ENCODE measurements at regions not wholly inside any gene's neighbourhood (a gene's known extent, or its start where the extent isn't known, plus 50 kb on each side); places are given as distances from the start of the nearest gene placed in this dataset.

- peaks cover 29% of the 10 kb centered on the region for H3K9me3 Mint-ChIP-seq
- intact Hi-C loops (cut with micrococcal nuclease) = no loop called here
These were observed 855.1 kb upstream of the CTNND2 start for GRCh38 chr5:12759377-12759776.

GRCh38 chr5:12757035-12757434 is 852.8 kb upstream of the CTNND2 start:
- Mint-ChIP-seq H3K4me1 (ENCODE audit: low read depth) (no peaks in the 10 kb centered on the region), H3K27me3 (ENCODE audit: insufficient read depth) (no peaks in the 10 kb centered on the region), H3K36me3 (ENCODE audit: low read depth) (no peaks in the 10 kb centered on the region), H3K9me3 (peaks cover 23% of the 10 kb centered on the region), H3K27ac (no peak overlapping the region), H3K4me3 (no peak overlapping the region)
- DNase-seq (ENCODE audit: low spot score) = no peak
- intact Hi-C loops (cut with micrococcal nuclease) = no loop called here

More at GRCh38 chr5:12759377-12759776, 855.1 kb upstream of the CTNND2 start:
- Mint-ChIP-seq H3K36me3 (ENCODE audit: low read depth) (no peaks in the 10 kb centered on the region), H3K27me3 (ENCODE audit: insufficient read depth) (no peaks in the 10 kb centered on the region), H3K27ac (no peak overlapping the region), H3K4me3 (no peak overlapping the region), H3K4me1 (ENCODE audit: low read depth) (no peaks in the 10 kb centered on the region)
- no peak for DNase-seq (ENCODE audit: low spot score)

DNA sequence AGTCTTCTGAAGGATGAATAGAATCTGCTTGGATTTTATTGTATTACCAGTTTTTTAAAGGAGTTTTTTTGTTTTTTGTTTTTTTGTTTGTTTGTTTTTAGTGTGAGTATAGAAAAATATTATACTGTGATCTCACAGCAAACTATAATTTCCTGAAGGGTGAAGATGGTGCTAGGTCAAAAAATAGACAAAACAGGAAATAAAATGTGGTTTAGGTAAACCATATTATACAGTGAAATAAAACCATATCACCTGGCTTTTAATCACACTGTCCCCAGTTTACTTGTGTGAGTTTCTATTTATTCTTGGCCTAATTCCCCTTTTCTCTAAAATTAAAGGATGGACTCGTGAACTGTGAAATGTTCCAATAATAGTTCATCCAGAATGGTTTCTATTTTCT is 841.3 kb upstream of the CTNND2 start:
- Mint-ChIP-seq H3K27me3 (ENCODE audit: insufficient read depth) (no peaks in the 10 kb centered on the region), H3K4me1 (ENCODE audit: low read depth) (no peaks in the 10 kb centered on the region), H3K9me3 (peaks cover 15% of the 10 kb centered on the region), H3K27ac (no peak overlapping the region), H3K36me3 (ENCODE audit: low read depth) (no peaks in the 10 kb centered on the region), H3K4me3 (no peak overlapping the region)
- DNase-seq (ENCODE audit: low spot score) = no peak
- intact Hi-C loops (cut with micrococcal nuclease) = no loop called here

- H3K36me3 Mint-ChIP-seq (ENCODE audit: low read depth) = no peaks in the 10 kb centered on the region
- no peaks in the 10 kb centered on the region for H3K27me3 Mint-ChIP-seq (ENCODE audit: insufficient read depth)
- no peak overlapping the region for H3K4me3 Mint-ChIP-seq
- intact Hi-C loops (cut with micrococcal nuclease) = no loop called here
- DNase-seq (ENCODE audit: low spot score) = no peak
- H3K9me3 Mint-ChIP-seq = peaks cover 19% of the 10 kb centered on the region
- no peak overlapping the region for H3K27ac Mint-ChIP-seq
- H3K4me1 Mint-ChIP-seq (ENCODE audit: low read depth) = no peaks in the 10 kb centered on the region
These were observed 839.3 kb upstream of the CTNND2 start for GRCh38 chr5:12743582-12743981.

GRCh38 chr5:12730354-12730753 is 826.1 kb upstream of the CTNND2 start:
- no peak overlapping the region for H3K4me3 Mint-ChIP-seq
- H3K4me1 Mint-ChIP-seq (ENCODE audit: low read depth) = no peaks in the 10 kb centered on the region
- H3K27me3 Mint-ChIP-seq (ENCODE audit: insufficient read depth) = no peaks in the 10 kb centered on the region
- no peaks in the 10 kb centered on the region for H3K36me3 Mint-ChIP-seq (ENCODE audit: low read depth)
- DNase-seq (ENCODE audit: low spot score) = no peak
- peaks cover 37% of the 10 kb centered on the region for H3K9me3 Mint-ChIP-seq
- intact Hi-C loops (cut with micrococcal nuclease) = no loop called here
- H3K27ac Mint-ChIP-seq = no peak overlapping the region

DNA sequence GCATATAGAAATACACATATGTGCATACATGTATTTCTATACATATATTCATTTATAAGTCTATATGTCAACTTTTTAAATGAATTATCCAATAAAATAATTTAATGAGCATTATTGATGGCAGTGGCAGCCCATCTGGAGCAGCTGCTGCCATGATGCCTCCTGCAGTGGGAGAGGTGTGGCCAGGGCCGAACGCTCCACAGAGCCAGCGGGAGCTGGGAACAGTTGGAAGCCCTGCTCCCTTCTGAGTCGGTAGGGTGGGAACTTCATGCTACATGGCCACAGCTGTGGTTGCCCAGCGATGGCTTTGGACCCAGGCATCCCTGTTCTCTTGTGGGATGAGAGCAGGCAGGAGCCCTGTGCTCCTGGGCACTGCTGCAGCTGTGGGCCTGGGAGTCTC is 812.4 kb upstream of the CTNND2 start:
- Mint-ChIP-seq H3K27me3 (ENCODE audit: insufficient read depth) (no peaks in the 10 kb centered on the region), H3K4me1 (ENCODE audit: low read depth) (no peaks in the 10 kb centered on the region), H3K4me3 (no peak overlapping the region), H3K27ac (no peak overlapping the region), H3K9me3 (peaks cover 20% of the 10 kb centered on the region), H3K36me3 (ENCODE audit: low read depth) (no peaks in the 10 kb centered on the region)
- DNase-seq (ENCODE audit: low spot score) = no peak
- intact Hi-C loops (cut with micrococcal nuclease) = no loop called here

GRCh38 chr5:12707560-12707959 is 803.3 kb upstream of the CTNND2 start:
- Mint-ChIP-seq H3K4me3 (no peak overlapping the region), H3K4me1 (ENCODE audit: low read depth) (no peaks in the 10 kb centered on the region), H3K27ac (no peak overlapping the region), H3K9me3 (peaks cover 20% of the 10 kb centered on the region), H3K36me3 (ENCODE audit: low read depth) (no peaks in the 10 kb centered on the region), H3K27me3 (ENCODE audit: insufficient read depth) (no peaks in the 10 kb centered on the region)
- DNase-seq (ENCODE audit: low spot score) = no peak
- intact Hi-C loops (cut with micrococcal nuclease) = no loop called here

GRCh38 chr5:12704955-12705354 is 800.7 kb upstream of the CTNND2 start:
- H3K36me3 Mint-ChIP-seq (ENCODE audit: low read depth) = no peaks in the 10 kb centered on the region
- no peak for DNase-seq (ENCODE audit: low spot score)
- H3K27ac Mint-ChIP-seq = no peak overlapping the region
- H3K4me1 Mint-ChIP-seq (ENCODE audit: low read depth) = no peaks in the 10 kb centered on the region
- H3K9me3 Mint-ChIP-seq = peaks cover 20% of the 10 kb centered on the region
- intact Hi-C loops (cut with micrococcal nuclease) = no loop called here
- H3K4me3 Mint-ChIP-seq = no peak overlapping the region
- no peaks in the 10 kb centered on the region for H3K27me3 Mint-ChIP-seq (ENCODE audit: insufficient read depth)

DNA sequence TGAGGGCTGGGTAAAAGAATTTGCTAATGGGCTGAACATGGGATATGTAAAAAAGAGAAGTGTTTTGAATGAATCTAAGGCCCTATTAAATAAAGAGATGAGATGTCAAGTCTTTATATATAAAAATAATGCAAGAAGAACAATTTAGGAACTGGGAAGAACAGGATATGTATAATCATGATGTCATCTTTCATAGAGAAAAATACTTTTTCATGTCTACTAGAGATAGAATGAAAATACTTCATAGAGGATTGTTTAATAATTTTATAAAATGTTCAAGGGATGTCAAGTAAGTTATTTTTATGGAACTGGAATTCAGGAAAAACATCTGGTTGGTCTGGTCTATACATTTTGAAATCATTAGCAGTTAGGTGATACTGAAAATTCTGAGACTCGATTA is 799.0 kb upstream of the CTNND2 start:
- intact Hi-C loops (cut with micrococcal nuclease) = no loop called here
- no peak overlapping the region for H3K27ac Mint-ChIP-seq
- peaks cover 20% of the 10 kb centered on the region for H3K9me3 Mint-ChIP-seq
- no peak for DNase-seq (ENCODE audit: low spot score)
- no peaks in the 10 kb centered on the region for H3K27me3 Mint-ChIP-seq (ENCODE audit: insufficient read depth)
- H3K4me1 Mint-ChIP-seq (ENCODE audit: low read depth) = no peaks in the 10 kb centered on the region
- no peak overlapping the region for H3K4me3 Mint-ChIP-seq
- no peaks in the 10 kb centered on the region for H3K36me3 Mint-ChIP-seq (ENCODE audit: low read depth)

DNA sequence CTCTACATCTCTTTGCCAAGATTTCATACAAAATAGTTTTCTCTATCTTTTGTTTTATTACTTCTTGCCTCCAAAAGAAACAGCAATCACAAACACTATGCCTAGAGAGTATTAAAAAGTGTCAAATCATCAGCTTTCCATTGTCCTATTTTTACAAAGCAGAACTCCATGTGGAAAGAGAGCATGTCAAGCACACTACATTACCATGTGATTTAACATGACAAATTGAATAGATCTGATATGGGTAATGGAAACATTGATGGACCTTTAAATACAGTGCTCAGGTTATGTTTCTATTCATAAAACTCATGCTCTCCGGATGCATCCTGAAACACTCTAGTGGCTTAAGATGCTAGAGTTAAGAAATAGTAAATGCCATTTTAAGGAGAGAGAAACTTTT is 791.4 kb upstream of the CTNND2 start:
- H3K27me3 Mint-ChIP-seq (ENCODE audit: insufficient read depth) = no peaks in the 10 kb centered on the region
- intact Hi-C loops (cut with micrococcal nuclease) = no loop called here
- H3K4me1 Mint-ChIP-seq (ENCODE audit: low read depth) = no peaks in the 10 kb centered on the region
- no peaks in the 10 kb centered on the region for H3K36me3 Mint-ChIP-seq (ENCODE audit: low read depth)
- H3K9me3 Mint-ChIP-seq = peaks cover 13% of the 10 kb centered on the region
- H3K4me3 Mint-ChIP-seq = no peak overlapping the region
- DNase-seq (ENCODE audit: low spot score) = no peak
- H3K27ac Mint-ChIP-seq = no peak overlapping the region

GRCh38 chr5:12691330-12691729 is 787.1 kb upstream of the CTNND2 start:
- Mint-ChIP-seq H3K4me1 (ENCODE audit: low read depth) (no peaks in the 10 kb centered on the region), H3K9me3 (peaks cover 25% of the 10 kb centered on the region)
- intact Hi-C loops (cut with micrococcal nuclease) = no loop called here

DNA sequence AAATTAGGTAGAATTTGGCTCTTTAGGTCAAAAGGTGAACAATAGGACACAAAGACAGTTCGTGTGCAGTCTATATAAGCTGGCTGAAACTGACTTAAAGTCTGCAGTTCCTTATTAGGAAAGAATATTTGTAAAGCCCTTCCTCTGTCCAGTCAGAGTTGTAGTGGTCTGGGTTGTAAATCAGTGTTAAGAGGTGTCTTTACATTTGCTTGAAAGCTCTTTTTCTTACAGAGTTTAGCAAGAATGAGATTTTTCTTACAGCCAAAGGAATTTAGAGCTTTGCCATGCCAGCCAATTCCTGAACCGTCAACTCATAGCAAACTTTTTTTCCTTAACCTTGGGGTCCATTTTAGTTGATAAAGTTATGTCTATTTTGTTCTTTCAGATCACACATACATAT is 786.1 kb upstream of the CTNND2 start:
- no peak overlapping the region for H3K4me3 Mint-ChIP-seq
- H3K9me3 Mint-ChIP-seq = peaks cover 25% of the 10 kb centered on the region
- no peaks in the 10 kb centered on the region for H3K27me3 Mint-ChIP-seq (ENCODE audit: insufficient read depth)
- H3K27ac Mint-ChIP-seq = no peak overlapping the region
- H3K4me1 Mint-ChIP-seq (ENCODE audit: low read depth) = no peaks in the 10 kb centered on the region
- intact Hi-C loops (cut with micrococcal nuclease) = no loop called here
- no peaks in the 10 kb centered on the region for H3K36me3 Mint-ChIP-seq (ENCODE audit: low read depth)
- DNase-seq (ENCODE audit: low spot score) = no peak

More at GRCh38 chr5:12691330-12691729, 787.1 kb upstream of the CTNND2 start:
- Mint-ChIP-seq H3K4me3 (no peak overlapping the region), H3K27me3 (ENCODE audit: insufficient read depth) (no peaks in the 10 kb centered on the region), H3K27ac (no peak overlapping the region), H3K36me3 (ENCODE audit: low read depth) (no peaks in the 10 kb centered on the region)
- DNase-seq (ENCODE audit: low spot score) = no peak

DNA sequence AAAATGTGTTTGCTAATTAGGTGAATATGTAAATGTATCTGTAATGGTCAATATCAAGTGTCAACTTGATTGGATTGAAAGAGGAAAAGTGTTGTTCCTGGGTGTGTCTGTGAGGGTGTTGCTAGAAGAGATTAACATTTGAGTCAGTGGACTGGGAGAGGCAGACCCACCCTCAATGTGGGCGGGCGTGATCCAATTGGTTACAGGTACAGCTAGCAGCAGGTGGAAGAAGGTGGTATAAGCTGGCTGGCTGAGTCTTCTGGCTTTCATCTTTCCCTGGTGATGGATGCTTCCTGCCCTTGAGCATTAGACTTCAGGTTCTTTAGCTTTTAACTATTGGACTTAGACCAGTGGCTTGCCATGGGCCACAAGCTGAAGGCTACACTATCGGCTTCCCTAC is 779.0 kb upstream of the CTNND2 start:
- intact Hi-C loops (cut with micrococcal nuclease) = no loop called here
- DNase-seq (ENCODE audit: low spot score) = no peak
- no peak overlapping the region for H3K4me3 Mint-ChIP-seq
- H3K9me3 Mint-ChIP-seq = no peaks in the 10 kb centered on the region
- no peaks in the 10 kb centered on the region for H3K4me1 Mint-ChIP-seq (ENCODE audit: low read depth)
- H3K27ac Mint-ChIP-seq = no peak overlapping the region
- no peaks in the 10 kb centered on the region for H3K27me3 Mint-ChIP-seq (ENCODE audit: insufficient read depth)
- no peaks in the 10 kb centered on the region for H3K36me3 Mint-ChIP-seq (ENCODE audit: low read depth)

GRCh38 chr5:12679731-12680130 is 775.5 kb upstream of the CTNND2 start:
- Mint-ChIP-seq H3K4me3 (no peak overlapping the region), H3K27me3 (ENCODE audit: insufficient read depth) (no peaks in the 10 kb centered on the region), H3K9me3 (peaks cover 10% of the 10 kb centered on the region), H3K36me3 (ENCODE audit: low read depth) (no peaks in the 10 kb centered on the region), H3K4me1 (ENCODE audit: low read depth) (no peaks in the 10 kb centered on the region), H3K27ac (no peak overlapping the region)
- intact Hi-C loops (cut with micrococcal nuclease) = no loop called here
- no peak for DNase-seq (ENCODE audit: low spot score)

Measured in activated T-helper 1 cell treated with anti-CD3 and anti-CD28 coated beads, Interleukin-12 subunit alpha, Interleukin-12 subunit beta, Interleukin-2, Interleukin-4 antibody, amounts not matched to agents 30 ng/mL and 10 ng/mL and 1 ng/mL, durations not matched to agents 14 hours and 24 hours and 36 hours (primary cell).